Adipocyte (in vitro differentiated cells): ENCODE measurements at regions not wholly inside any gene's neighbourhood (a gene's known extent, or its start where the extent isn't known, plus 50 kb on each side); places are given as distances from the start of the nearest gene placed in this dataset.

Experiments used
- DNase-seq: peaks from one replicate; pipeline ENCODE4 v3.0.0-alpha.2; 2015; ENCODE audit warnings: low read depth
- H3K27me3 ChIP-seq: replicated peaks from 2 replicates; pipeline ENCODE4 v1.7.0; 2013; ENCODE audit warnings: mild to moderate bottlenecking, low read length, moderate library complexity; ENCODE audit not compliant: control insufficient read depth, insufficient read depth
- H3K36me3 ChIP-seq: 2 replicates; pipeline ENCODE4 v1.7.0; 2013; ENCODE audit warnings: low read length, mild to moderate bottlenecking, moderate library complexity; ENCODE audit not compliant: control insufficient read depth, insufficient read depth, severe bottlenecking
- H3K4me1 ChIP-seq: 2 replicates; pipeline ENCODE4 v1.7.0; 2013; ENCODE audit warnings: mild to moderate bottlenecking, low read length, moderate library complexity; ENCODE audit not compliant: control insufficient read depth, insufficient read depth
- H3K4me3 ChIP-seq: 2 replicates; pipeline ENCODE4 v1.7.0; 2013; ENCODE audit warnings: mild to moderate bottlenecking, low read length, moderate library complexity
- H3K9ac ChIP-seq: 2 replicates; pipeline ENCODE4 v1.7.0; 2013; ENCODE audit warnings: mild to moderate bottlenecking, low read length, moderate library complexity
- H3K9me3 ChIP-seq: 2 replicates; pipeline ENCODE4 v1.7.0; 2013; ENCODE audit warnings: mild to moderate bottlenecking, low read length, moderate library complexity; ENCODE audit not compliant: control insufficient read depth

DNA sequence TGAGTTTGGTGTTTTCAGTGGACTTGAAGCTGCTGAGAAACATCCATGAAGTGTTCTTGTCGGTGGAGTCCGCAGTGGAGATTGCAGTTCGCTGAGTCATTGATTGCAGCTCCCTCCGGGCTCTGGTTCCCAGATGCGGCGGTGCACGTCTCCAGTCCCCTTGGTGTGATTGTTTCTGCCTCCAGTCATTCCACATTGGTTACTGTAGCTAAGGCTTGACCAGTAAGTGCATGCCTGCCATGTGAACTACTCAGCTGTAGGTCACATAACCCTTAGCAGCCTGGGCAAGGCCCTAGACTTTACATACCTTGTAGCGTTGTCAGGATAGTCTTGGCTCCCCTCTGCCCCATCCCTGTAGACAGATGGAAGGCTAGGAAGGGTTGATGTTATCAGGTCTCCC is 53.8 kb upstream of the CLCN4 start:
- Histone ChIP-seq H3K27me3 (no peaks in the 10 kb centered on the region), H3K4me1 (peaks cover 14% of the 10 kb centered on the region), H3K36me3 (no peaks in the 10 kb centered on the region), H3K4me3 (no peak overlapping the region), H3K9ac (no peak overlapping the region), H3K9me3 (peaks cover 3% of the 10 kb centered on the region)
- peak; percentile 81 for DNase-seq

DNA sequence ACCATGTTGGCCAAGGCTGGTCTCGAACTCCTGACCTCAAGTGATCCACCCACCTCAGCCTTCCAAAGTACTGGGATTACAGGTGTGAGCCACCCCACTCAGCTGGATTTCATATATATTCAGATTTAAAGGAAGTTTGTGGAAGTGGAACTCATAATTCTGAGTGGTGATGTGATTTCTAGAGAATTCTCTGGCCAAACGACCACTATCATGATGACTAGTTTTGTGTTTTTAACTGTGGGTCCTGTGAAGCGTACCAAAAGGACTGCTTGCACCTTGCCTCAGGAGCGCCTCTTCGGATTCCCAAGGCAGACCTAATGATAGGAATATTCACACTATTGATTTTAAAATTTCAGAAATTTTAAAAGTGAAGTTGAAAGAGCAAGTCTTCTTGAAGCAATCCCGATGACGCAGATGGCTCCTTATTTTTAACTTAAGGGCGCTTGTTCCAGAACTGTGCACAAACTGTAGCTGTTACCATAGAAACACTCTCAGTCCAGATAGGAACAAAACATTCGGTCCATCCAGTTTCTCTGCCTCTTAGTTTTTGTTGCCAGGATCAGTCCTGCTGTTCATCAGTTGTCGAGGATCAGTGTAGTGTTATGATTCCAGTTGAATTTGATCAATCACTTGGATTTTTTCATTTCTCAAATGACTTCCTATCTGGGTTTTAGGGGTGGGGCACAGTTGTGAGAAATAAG is 51.7 kb upstream of the CLCN4 start:
- DNase-seq: no peak
- no peak overlapping the region for H3K4me3 ChIP-seq
- no peaks in the 10 kb centered on the region for H3K36me3 ChIP-seq

GRCh38 chrX:10106806-10107205 is 50.0 kb upstream of the CLCN4 start:
- no peaks in the 10 kb centered on the region for H3K27me3 ChIP-seq

More for the DNA sequence above, 51.7 kb upstream of the CLCN4 start:
- H3K27me3 ChIP-seq: no peaks in the 10 kb centered on the region
- no peak overlapping the region for H3K9ac ChIP-seq
- no peaks in the 10 kb centered on the region for H3K4me1 ChIP-seq
- peaks cover 3% of the 10 kb centered on the region for H3K9me3 ChIP-seq

More at GRCh38 chrX:10106806-10107205, 50.0 kb upstream of the CLCN4 start:
- Histone ChIP-seq H3K9me3 (peaks cover 3% of the 10 kb centered on the region), H3K4me1 (no peaks in the 10 kb centered on the region), H3K36me3 (no peaks in the 10 kb centered on the region), H3K4me3 (no peak overlapping the region), H3K9ac (no peak overlapping the region)
- DNase-seq: no peak
